ENCODE measurements at regions not wholly inside any gene's neighbourhood (a gene's known extent, or its start where the extent isn't known, plus 50 kb on each side); places are given as distances from the start of the nearest gene placed in this dataset.

DNA sequence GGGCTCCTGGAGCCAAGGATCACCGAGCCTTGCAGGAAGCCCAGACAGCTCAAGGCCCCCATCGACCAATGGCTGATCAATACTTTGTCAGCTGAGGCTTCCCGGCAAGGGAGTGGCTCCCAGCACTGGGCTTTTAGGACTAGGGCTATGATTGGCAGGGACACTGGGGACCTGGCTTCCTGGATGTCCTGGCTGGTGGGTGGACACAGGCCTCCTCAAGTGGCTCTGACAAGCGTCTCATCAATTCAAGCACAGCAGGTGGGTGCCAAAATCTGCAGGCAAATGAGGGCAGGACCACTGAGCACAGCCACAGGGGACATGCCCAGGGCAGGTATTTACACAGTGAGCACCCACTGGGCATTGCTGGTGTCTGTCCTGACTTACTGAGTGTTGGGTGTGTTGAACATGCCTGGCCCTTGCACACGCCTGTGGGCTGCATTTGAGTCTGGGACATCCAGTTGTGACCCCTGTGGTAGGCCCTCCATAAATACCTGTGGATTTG lies 420.1 kb upstream of the SULF2 start:
- peak; percentile 31 for DNase-seq (ENCODE audit: low spot score)

DNA sequence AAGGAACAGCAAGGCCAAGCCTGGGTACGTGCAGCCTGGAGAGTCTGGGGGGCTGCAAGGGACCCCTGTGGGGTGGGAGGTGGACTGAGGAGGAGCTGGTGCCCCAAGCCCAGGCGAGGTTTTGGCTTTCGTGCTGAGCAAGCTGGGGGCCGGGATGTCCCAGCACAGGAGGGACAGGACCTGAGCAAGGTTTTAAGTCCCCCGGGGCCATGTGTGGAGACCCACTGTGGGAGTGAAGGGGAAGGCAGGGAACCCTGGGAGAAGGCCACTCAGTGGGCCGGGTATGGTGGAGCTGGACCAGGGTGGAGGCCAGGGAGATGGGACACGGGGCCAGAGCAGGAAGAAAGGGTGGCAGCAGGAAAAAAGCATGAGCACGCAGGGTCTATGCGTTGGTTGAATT lies 419.2 kb upstream of the SULF2 start:
- DNase-seq (ENCODE audit: low spot score), result no peak

DNA sequence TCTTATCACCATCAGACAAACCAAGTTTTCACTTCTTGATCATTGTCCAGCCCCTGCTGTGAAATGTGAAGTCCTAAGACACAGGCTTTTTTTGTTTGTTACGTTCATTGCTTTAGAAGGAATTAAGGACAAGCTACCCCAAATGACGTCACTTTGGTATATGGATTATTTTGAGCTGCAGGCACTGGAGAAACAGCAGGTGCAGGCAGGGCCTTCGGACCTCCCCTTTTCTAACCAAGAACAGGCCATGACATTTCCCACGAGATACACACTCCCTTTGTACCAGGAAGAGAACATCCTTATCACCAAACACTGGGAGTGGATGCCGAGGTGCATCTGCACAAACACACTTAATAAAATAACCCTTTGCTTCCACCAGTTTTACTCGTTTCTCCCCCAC lies 418.0 kb upstream of the SULF2 start:
- no peak for DNase-seq (ENCODE audit: low spot score)

DNA sequence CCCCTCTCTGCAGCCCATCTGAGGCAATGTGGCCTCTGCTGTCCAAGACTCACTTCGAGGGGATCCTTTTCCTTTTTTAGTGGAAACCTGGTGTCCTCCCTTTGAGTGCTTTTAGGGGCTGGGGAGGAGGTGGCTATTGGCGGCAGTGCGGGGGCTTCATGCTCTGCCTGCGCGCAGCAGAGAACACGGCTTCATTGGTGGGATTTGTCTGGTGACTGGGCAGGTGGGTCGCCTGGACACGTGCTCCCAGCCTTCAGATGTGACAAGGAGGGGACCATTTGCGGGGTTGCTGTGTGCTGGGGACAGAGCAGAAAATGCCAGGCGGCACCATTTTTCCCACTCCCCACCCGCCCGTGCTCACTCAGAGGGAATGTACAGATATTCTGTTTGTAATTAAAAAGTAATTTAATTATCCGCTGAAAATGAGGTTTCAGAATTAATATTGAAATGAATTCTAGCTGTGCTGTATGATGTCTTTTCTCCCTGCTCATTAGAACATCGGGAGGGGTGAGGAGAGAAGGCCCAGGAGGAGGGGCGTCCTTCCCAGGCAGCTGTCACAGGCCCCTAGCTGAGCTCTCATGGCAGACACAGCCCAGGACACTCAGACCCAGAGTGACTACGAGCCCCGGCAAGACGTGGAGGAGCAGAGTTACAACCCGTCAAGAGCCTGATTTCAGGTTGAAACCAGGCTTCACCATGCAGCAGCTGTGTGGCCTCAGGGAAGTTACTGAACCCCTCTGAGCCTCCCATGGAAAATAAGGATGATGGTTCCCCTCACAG lies 417.2 kb upstream of the SULF2 start:
- no peak for DNase-seq (ENCODE audit: low spot score)

DNA sequence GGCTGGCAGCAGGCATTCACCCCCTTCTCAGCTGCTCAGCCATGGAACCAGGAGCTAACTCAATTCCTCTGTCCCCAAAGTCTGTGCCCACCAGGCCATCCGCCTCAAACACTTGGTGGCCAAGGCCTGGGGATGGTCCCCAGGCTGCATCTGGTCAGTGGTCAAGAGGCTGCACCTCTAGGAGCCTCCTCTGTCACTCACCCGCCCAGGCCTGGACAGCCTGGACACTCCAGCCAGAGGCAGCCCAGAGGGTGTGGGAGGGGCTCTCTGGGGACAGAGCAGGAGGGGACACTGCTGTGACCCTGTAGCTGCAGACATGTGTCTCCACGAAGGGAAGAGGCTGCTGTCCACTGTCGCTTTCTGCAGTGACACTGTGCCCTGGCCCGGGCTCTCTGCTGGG lies 416.6 kb upstream of the SULF2 start:
- DNase-seq (ENCODE audit: low spot score), result no peak

DNA sequence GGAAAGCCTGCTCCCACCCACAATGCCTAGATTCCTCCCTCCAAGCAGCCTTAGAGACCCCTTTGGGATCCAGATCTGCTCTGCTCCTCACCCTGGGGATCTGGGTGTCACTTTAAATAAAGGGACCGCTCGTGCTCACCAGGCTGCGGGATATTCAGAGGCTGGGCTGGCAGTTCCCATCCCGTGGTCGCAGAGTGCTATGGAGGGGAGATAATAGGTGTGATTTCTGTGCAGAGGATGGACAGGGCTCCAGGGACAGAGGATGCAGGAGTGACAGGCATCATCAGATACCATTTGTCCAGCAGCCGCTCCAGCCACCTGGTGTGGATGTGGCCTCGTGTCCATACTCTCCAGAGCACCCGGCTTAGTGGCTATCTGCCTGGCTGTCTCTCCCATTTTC lies 415.9 kb upstream of the SULF2 start:
- no peak for DNase-seq (ENCODE audit: low spot score)

DNA sequence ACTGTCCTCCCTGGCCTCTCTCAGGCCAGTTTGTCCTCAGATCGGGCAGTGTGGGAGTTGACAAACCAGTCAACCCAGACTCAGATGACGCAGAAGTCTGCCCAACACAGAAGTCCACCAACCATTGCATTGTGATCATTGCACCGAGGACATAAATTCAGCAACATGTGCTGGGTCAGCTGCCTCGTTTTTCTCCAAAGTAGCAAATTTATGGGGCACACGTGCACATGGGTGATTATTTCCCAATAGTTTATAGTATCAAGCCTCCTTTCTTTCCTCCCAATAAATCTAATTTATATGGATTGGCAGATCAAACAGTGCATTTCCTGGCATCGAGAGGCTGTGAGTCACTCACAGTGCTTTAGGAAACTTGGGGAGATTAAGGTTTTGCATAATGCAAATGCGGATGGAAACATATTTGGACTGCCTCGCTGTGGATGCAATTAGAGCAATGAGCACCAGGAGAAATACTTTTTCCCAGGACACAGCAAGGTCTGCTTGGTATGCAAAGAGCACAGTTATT lies 413.7 kb upstream of the SULF2 start:
- no peak for DNase-seq (ENCODE audit: low spot score)

DNA sequence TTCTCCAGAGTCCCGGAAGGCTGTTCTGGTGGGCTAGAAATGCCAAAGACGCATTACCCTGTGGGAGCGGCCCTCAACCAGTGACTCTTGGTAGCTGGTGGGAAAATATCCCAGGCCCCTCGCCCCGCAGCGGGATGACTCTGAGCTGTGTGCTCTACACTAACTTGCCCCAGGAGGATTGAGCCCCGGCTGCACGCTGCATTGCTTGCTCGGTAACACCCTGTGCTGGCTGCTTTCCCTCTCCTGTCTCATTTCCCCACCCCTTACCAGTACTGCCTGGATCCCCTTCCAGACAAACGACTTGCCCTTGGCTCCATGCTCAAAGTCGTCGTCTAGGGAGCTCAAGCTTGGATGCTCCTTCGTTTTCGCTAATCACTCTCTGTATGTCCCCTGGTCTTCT lies 411.8 kb upstream of the SULF2 start:
- no peak for DNase-seq (ENCODE audit: low spot score)

DNA sequence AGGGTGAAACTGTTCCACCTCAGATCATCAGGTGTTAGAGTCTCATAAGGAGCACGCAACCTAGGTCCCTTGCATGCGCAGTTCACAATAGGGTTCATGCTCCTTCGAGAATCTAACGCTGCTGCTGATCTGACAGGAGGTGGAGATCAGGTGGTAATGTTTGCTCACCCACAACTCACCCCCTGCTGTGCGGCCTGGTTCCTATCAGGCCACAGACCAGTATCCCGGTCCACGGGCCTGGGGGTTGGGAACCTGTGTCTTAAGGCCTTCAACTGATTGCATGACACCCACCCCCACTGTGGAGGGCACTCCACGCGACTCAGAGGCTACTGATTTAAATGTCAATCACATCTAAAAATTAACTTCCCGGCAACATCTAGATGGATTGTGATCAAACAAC lies 411.2 kb upstream of the SULF2 start:
- DNase-seq (ENCODE audit: low spot score), result peak; percentile 29

DNA sequence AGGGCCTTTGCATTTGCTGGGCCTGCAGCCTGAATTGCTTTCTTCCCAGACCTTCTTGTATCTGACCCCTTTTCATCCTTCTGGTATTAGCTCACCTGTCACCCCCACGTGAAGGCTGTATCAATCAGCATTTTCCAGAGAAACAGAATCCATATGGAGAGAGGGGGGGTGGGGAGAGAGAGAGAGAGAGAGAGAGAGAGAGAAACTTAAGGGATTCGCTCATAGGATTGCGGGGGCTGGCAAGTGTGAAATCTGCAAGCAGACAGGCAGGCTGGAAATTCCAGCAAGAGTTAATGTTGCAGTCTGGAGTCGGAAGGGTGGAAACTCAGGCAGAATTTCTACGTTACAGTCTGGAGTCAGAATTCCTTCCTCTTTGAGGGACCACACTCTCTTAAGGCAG lies 410.7 kb upstream of the SULF2 start:
- no peak for DNase-seq (ENCODE audit: low spot score)

DNA sequence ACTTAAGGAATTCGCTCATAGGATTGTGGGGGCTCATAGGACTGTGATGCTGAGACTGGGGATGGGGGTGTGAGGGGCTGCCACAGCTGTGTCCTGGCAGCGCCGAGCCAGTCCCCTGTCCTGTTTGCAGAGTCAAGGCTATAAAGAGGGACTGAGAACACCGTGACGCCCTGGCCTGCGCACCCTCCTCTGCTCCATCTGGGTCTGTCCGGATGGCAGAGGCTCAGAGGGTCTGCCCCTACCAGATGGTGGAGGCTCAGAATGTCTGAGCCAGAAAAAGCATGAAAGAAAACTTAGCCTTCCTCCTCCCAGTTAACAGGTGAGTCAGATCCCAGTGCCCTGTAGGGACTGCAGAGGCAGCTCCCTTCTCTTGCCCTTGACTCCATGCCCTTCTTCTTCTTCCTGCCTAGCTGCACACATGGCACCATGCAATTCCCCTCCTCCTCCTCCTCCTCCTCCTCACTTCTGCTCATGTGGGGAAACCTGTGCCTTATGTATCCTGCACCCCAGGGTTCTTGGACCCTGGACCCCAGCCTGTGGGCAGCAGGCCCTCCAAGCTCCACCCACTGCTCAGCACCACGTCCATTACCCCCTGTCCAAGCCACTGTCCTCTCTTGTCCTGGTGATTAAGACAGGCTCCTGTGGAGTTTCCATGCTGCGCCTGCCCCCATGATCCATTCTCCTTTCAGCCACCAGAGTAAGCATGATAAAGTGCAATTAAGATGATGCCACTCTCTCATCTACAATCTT lies 410.0 kb upstream of the SULF2 start:
- DNase-seq (ENCODE audit: low spot score), result no peak

DNA sequence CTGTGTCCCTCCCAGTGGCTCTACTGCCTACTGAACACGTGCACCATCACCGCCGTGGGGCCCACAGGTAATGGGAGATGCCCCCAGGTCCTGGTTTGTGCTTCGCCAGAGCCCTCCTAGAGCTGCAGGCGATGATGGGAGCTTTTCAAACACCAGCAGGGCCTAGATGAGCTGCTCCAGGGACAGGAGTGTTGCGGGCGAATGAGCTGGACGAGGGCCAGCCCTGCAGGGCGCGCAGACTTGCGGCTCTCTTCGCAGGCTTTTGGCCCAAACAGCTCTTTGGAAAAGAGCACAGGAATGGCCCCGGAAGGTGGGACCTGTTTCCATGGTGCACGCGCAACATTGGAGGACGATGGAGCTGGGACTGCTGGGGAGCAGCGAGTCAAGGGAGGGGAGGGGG lies 409.3 kb upstream of the SULF2 start:
- no peak for DNase-seq (ENCODE audit: low spot score)

DNA sequence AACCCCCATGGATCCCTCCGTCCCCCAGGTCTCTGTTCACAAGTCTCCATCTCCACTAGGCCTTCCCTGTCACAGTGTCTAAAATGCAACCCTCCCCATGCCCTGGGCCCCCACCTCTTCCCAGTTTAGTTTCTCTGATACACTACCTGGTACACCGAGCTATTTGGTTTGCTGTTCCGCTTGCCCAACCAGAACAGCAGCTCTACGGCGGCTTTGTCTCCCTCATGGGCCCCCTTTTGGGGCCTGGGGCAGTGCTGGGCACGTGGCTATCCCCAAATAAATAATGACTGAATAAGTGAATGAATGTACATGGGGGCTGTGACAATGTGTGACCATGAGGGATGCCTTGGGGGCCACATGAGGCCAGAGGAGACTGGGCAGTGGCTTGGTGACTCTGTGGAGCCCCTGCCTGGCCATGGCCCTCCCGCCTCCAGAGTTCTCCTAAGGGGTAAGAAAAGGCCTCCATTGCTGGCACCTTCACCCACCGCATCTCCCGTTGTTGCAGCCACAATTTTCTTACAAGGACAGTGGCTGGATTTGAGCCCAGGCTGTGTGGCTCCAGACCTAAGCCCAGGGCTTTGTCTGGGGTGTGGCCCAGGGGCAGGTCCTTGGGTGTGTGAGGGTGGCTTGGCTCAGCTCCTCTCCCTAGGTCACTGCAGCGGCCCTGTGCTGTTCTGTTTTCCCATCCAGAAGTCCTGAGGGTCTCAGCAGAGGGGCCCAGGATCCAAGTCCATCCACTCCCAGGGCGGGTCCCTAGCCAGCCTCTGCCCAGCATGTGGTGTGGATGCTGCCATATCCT lies 408.5 kb upstream of the SULF2 start:
- DNase-seq (ENCODE audit: low spot score), result no peak

DNA sequence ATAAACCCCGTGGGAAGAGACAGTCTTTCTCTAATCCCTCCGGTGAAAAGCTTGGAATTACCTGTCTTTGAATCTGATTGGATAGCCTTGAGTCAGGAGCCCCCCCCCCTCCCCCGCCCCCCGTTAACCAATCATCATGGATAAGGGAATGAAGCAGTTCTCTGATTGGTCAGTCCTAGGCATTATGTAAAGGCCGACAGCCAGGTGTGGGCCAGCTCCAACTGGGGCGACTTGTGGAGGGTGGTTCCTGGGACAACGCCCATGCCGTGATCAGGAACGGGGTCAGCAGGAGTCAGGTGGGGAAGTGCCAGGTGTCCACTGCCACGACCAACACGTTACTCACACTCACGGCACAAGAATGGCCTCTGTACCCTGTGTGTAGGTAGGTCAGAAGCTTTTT lies 406.8 kb upstream of the SULF2 start:
- DNase-seq (ENCODE audit: low spot score), result no peak

DNA sequence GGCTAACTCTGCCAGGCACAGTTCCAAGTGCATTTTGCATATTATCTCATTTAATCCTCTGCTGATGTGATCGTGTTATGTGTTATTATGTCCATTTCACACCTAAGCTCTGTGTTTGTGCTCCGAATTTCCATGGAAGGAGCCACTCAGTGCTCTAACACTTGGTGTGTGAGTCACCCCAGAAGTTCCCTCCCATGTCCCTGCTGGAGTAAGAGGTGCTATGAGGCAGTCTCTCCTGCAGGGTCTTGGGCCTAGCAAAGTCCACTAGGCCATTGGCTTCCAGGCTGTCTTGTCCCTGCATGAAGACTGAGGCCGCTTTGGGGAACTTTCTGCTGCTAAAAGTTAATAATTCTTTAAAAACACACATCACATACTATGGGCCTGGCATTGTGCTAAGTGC lies 405.9 kb upstream of the SULF2 start:
- DNase-seq (ENCODE audit: low spot score), result no peak

DNA sequence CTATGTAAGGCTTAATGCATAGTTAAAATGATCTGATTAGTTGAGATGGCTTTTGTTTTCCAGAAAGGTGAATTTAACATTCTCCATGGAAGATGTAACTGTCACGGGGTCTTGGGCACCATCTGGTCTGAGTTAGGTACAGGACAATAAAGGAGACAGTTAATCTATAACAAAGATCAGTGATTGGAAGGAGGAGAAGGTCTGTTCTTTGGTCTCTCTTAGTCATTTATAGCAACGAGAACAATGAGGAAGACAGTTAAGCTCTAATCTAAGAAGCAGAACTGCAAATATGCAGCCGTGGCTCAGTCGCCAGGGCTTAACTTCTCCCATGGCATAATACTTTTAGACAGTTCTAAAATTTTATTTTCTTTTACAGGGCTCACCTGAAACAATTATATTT lies 405.5 kb upstream of the SULF2 start:
- no peak for DNase-seq (ENCODE audit: low spot score)

DNA sequence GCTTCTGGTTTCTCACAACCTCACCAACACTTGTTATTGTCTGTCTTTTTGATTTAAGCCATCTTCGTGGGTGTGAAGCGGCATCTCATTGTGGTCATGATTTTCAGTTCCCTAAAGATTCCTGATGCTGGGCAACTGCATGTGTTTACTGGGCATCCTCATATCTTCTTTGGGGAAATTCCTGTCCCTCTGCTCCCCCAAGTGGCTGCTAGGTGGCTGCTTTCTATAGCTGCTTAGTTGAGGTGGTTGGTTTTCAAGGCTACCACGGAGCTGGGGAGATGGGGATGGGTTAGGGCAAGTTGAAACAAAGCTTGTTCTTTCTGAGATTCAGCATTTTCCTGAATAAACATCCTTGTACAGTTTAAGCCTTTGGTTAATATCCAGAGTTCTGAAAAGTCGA lies 403.9 kb upstream of the SULF2 start:
- no peak for DNase-seq (ENCODE audit: low spot score)

DNA sequence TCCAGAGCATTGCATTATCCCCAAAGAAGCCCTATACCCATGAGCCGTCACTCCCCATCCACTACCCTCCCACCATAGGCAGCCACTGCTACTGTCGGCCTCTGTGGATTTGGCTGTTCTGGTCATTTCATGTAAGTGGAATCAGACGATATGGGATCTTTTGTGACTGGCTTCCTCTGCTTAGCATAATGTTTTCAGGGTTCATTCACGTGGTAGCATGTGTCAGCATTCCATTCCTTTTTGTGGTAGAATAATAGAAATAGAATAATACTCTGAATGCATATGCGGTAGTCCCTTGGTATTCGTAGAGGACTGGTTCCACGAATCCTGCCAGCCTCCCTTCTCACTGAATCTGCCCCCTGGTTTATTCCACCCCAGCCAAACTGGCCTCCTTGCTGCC lies 402.6 kb upstream of the SULF2 start:
- no peak for DNase-seq (ENCODE audit: low spot score)

DNA sequence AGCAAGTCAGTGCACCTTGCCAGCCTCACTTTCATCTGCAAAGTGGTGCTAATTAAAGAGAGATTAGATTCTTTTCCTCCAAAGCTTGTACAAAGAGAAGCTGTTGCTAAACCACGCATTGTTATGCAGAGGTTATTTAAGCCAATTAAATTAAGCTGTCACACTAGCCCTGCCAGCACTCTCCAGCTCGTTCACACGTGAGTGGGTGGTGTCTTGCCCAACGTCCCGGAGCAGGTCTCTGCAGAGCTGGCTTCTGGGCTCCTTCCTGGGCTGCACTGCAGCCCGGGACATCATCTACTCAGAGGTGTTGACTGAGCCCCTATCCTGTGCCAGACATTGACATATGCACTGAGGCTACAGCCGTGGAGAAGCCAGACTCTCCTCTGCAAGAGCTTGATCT lies 401.6 kb upstream of the SULF2 start:
- no peak for DNase-seq (ENCODE audit: low spot score)

DNA sequence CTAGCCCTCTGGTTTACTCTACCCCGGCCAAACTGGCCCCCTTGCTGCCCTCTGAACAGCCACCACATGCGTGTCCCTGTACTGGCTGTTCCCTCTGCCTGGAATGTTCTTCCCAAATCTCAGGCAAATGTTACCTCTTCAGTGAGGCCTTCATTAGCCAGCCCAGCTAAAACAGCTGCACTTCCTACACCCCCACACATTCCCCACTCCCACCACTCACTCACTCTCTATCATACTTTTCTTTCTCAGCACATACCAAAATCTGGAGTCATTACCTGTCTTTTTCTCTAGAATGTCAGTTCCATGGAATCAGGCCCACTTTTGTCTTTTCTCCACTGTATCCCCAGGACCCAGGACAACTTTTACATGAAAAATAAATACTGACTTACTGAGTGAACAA lies 401.2 kb upstream of the SULF2 start:
- no peak for DNase-seq (ENCODE audit: low spot score)

DNA sequence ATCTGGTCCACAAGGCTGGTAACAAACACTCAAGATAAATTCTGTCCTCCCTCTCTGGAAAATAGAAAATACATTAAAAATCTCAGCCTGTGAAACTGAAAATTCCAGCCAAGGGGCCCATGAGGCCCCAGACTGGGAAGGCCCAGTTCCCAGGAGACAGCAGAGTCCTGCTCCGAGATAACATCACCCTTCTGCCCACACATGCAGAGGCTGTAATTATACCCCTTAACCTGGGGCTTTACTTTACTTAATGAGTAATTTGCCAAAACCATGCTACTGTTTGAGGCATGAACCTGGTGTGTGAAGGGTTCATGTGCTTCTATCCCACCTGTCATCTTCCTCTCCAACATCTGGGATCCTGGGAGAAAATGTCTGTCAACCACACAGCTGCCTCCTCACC lies 398.9 kb upstream of the SULF2 start:
- no peak for DNase-seq (ENCODE audit: low spot score)

DNA sequence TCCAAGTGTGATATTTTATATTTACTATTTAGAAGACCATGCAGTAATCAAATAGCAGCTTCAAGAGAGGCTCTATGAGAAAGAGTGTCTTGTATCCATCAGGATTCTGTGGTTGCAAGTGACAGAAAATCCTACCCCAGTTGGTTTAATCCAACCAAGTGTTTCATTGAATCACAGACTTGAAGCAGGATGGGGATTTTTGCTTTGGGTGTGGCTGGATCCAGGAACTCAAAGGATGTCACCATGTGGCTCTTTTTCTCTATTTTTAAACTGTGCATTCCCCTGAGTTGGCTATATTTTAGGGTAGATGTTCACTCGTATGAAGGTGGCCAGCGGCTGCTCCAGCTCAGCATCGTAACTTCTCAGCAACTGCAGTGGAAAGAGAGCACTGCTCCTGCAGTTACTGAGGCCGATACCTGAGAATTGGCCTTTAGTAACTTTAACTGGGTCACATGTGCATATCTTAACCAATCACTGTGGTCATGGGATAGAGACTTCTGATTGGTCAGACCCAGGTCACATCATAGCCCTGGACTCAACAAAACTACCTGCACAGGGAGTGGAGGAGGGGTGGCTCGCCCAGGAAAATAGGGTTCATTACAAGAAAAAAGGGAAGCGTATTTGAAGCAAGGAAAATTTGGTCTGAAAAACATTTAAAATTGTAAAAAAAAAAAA lies 396.1 kb upstream of the SULF2 start:
- no peak for DNase-seq (ENCODE audit: low spot score)

Measured in mucosa of gallbladder (tissue), 1 donor.